ENCODE measurements at regions not wholly inside any gene's neighbourhood (a gene's known extent, or its start where the extent isn't known, plus 50 kb on each side); places are given as distances from the start of the nearest gene placed in this dataset.

- DNase-seq, result no peak
Observed at GRCh38 chr2:103103678-103104077, 341.8 kb downstream of the TMEM182 start.

- no peak for DNase-seq
Observed at GRCh38 chr2:103119352-103119751, 357.5 kb downstream of the TMEM182 start.

GRCh38 chr2:103121106-103121505 lies 359.3 kb downstream of the TMEM182 start:
- DNase-seq, result no peak

GRCh38 chr2:103123516-103123915 lies 361.7 kb downstream of the TMEM182 start:
- no peak for DNase-seq

GRCh38 chr2:103130857-103131256 lies 369.0 kb downstream of the TMEM182 start:
- no peak for DNase-seq

GRCh38 chr2:103132536-103133217 lies 370.8 kb downstream of the TMEM182 start:
- DNase-seq, result no peak

- DNase-seq, result no peak
Observed at GRCh38 chr2:103135679-103136078, 373.8 kb downstream of the TMEM182 start.

GRCh38 chr2:103138123-103138901 lies 376.5 kb downstream of the TMEM182 start:
- no peak for DNase-seq

- no peak for DNase-seq
Observed at GRCh38 chr2:103139628-103140268, 377.9 kb downstream of the TMEM182 start.

- no peak for DNase-seq
Observed at GRCh38 chr2:103144837-103145236, 383.0 kb downstream of the TMEM182 start.

GRCh38 chr2:103145739-103146138 lies 383.9 kb downstream of the TMEM182 start:
- no peak for DNase-seq

- DNase-seq, result no peak
Observed at GRCh38 chr2:103151046-103151445, 389.2 kb downstream of the TMEM182 start.

- DNase-seq, result no peak
Observed at GRCh38 chr2:103152556-103152955, 390.7 kb downstream of the TMEM182 start.

GRCh38 chr2:103153580-103154284 lies 391.9 kb downstream of the TMEM182 start:
- no peak for DNase-seq

GRCh38 chr2:103155308-103155707 lies 393.5 kb downstream of the TMEM182 start:
- no peak for DNase-seq

- no peak for DNase-seq
Observed at GRCh38 chr2:103159018-103159417, 397.2 kb downstream of the TMEM182 start.

- DNase-seq, result peak; percentile 32
Observed at GRCh38 chr2:103161456-103162289, 399.8 kb downstream of the TMEM182 start.

GRCh38 chr2:103164748-103165147 lies 402.9 kb downstream of the TMEM182 start:
- DNase-seq, result no peak

- no peak for DNase-seq
Observed at GRCh38 chr2:103165836-103166235, 404.0 kb downstream of the TMEM182 start.

GRCh38 chr2:103166456-103167324 lies 404.9 kb downstream of the TMEM182 start:
- no peak for DNase-seq

- no peak for DNase-seq
Observed at GRCh38 chr2:103167599-103167998, 405.8 kb downstream of the TMEM182 start.

All from NCI-H69 (cell line).